Thyroid gland (tissue), 4 donors: ENCODE measurements at regions not wholly inside any gene's neighbourhood (a gene's known extent, or its start where the extent isn't known, plus 50 kb on each side); places are given as distances from the start of the nearest gene placed in this dataset.
"Not testable (repeated sequence)": the region's sequence is repeated elsewhere in the genome, so short reads cannot be mapped to it uniquely, and the experiment has no call there.

Experiments used
- DNase-seq, 2 donors: peaks; one replicate each; pipeline ENCODE4 v3.0.0-alpha.2; 2019
- H3K27ac ChIP-seq, 3 donors: fragments of 200-600 bp; sonication (generic); 1 replicate in 2 of 3; 2 replicates in 1 of 3; pipeline ENCODE4 v1.5.1; 2016 to 2019; ENCODE audit warnings: mild to moderate bottlenecking in 1 of 3, moderate library complexity in 1 of 3
- H3K27me3 ChIP-seq: fragments of 200-600 bp; sonication (generic); one replicate; pipeline ENCODE4 v1.5.1; 2019
- H3K36me3 ChIP-seq, 2 donors: fragments of 200-600 bp; sonication (generic); one replicate each; pipeline ENCODE4 v1.5.1; 2016 to 2019
- H3K4me1 ChIP-seq, 2 donors: fragments of 200-600 bp; sonication (generic); one replicate each; pipeline ENCODE4 v1.5.1; 2017 to 2019
- H3K4me3 ChIP-seq, 3 donors: fragments of 200-600 bp; sonication (generic); replicated peaks in 1 of 3; 1 replicate in 2 of 3; 2 replicates in 1 of 3; pipeline ENCODE4 v1.5.1; 2016; ENCODE audit warnings: mild to moderate bottlenecking in 1 of 3
- H3K9me3 ChIP-seq: fragments of 200-600 bp; sonication (generic); one replicate; pipeline ENCODE4 v1.5.1; 2017
- POLR2A ChIP-seq, 2 donors: fragments of 450-650 bp; IDR thresholded peaks; one replicate each; pipeline ENCODE4 v1.6.1; 2017; ENCODE audit warnings: antibody characterized with exemption in 2 of 2, mild to moderate bottlenecking in 2 of 2, moderate library complexity in 1 of 2
- WGBS, 2 donors: methylation state at CpG; one replicate each; pipeline ENCODE4 v1.1.5; 2017; 5-methylcytosine and 5-hydroxymethylcytosine counted together
- intact Hi-C: fragments of 100-400 bp; cut with DNase I; formaldehyde crosslinking; loops from one replicate; pipeline ENCODE4 v1.15.1; 2023
- TF ChIP-seq, protein P1 (sequence below), 6 experiments: fragments of 200-600 bp in 3 of 6; fragments of 450-650 bp in 3 of 6; sonication (generic) in 3 of 6; IDR thresholded peaks; one replicate each; pipeline ENCODE4 v1.5.1; 2016 to 2019; ENCODE audit warnings: antibody characterized with exemption in 6 of 6, mild to moderate bottlenecking in 2 of 6, inconsistent platforms in 1 of 6, moderate library complexity in 1 of 6

DNA sequence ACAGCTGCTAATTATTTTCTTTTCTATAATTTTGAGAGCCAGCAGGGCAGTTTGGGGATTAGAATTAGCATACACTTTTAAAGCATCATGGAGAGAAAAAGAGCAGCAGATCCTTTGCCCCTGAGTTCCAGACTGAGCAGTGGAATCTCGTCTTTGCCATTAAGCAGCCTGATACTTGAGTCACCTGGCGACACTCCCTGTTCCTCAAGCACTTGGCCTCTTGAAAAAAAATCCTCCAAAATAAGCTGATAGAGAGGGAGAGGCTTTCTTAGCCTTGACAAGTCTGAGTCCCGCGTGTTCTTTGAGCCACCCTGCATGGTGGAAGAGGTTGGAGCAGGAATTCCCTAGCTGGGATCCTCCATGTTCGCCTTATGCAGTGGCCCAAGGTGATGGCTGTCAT, 398.3 kb downstream of the IRX2 start:
- no peaks in the 10 kb centered on the region for H3K9me3 ChIP-seq
- 41 to 51% methylated on average over 5 of the region's 5 CpGs for WGBS, 2 donors
- no peak overlapping the region for H3K27ac ChIP-seq
- H3K36me3 ChIP-seq: no peaks in the 10 kb centered on the region
- no peak overlapping the region for H3K4me3 ChIP-seq
- DNase-seq: no peak
- H3K4me1 ChIP-seq: no peaks in the 10 kb centered on the region
- H3K27me3 ChIP-seq: no peaks in the 10 kb centered on the region
- TF ChIP-seq, protein P1, sequence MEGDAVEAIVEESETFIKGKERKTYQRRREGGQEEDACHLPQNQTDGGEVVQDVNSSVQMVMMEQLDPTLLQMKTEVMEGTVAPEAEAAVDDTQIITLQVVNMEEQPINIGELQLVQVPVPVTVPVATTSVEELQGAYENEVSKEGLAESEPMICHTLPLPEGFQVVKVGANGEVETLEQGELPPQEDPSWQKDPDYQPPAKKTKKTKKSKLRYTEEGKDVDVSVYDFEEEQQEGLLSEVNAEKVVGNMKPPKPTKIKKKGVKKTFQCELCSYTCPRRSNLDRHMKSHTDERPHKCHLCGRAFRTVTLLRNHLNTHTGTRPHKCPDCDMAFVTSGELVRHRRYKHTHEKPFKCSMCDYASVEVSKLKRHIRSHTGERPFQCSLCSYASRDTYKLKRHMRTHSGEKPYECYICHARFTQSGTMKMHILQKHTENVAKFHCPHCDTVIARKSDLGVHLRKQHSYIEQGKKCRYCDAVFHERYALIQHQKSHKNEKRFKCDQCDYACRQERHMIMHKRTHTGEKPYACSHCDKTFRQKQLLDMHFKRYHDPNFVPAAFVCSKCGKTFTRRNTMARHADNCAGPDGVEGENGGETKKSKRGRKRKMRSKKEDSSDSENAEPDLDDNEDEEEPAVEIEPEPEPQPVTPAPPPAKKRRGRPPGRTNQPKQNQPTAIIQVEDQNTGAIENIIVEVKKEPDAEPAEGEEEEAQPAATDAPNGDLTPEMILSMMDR (IDR thresholded peaks at IDR 0.05): no peak
- intact Hi-C loops: no loop called here

DNA sequence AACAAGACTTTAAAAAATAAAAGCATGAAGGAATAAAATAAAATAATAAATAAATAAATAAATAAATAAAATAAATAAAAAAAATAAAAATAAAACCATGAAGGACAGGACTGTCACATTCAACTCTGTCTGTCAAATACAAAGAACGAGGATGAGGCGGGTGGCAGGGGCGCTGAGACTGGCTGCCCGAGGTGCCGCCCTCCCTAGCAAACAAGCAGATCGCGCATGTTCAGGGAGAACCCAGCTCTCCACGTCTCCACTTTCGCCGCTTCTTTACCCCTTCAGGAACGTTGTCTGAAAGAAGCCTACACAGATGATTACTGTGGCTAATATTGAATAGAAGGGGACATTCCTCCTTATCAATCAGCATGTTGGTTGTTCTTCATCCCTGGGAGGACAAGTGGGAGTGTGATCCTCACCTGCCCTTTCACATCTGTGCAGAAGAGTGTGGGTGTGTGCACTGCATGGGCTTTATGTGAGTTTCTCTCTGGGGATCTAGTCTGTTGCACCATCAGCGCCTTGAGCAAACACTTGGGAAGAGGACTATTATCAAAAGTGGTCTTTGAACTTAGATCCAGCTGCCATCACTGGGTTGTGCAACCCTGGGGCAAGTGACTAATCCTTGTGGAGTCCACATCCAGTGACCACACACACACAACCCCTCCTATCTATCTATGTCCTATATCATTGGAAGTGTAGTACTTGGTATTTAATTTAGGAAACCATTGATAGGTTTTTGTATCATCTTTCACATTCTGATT, 399.2 kb downstream of the IRX2 start:
- 85 to 87% methylated on average over 12 of the region's 12 CpGs for WGBS, 2 donors
- Histone ChIP-seq H3K27me3 (no peaks in the 10 kb centered on the region), H3K4me1 (no peaks in the 10 kb centered on the region), H3K36me3 (no peaks in the 10 kb centered on the region), H3K9me3 (no peaks in the 10 kb centered on the region), H3K27ac (no peak overlapping the region), H3K4me3 (no peak overlapping the region)
- no peak for DNase-seq
- intact Hi-C loops: no loop called here
- TF ChIP-seq, protein P1 (IDR thresholded peaks at IDR 0.05): no peak
- TF ChIP-seq POLR2A (IDR thresholded peaks at IDR 0.05): no peak

DNA sequence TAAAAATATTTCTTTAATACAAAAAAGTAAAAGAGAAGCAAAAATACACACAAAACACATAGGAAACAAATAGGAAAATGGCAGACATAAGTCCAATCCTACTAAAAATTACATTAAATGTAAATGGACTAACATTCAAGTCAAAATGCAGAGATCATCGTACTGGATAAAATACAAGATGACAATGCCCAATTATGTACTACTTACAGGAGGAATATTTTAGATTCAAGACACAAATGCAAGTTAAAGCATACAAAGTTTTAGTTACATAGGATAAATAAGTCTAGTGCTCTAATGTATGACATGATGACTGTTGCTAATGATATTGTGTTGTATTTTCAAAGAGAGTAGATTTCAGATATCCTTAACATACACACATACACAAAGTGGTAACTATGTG, 401.7 kb downstream of the IRX2 start:
- H3K9me3 ChIP-seq, H3K27me3 ChIP-seq, intact Hi-C loops, H3K4me3 ChIP-seq, H3K36me3 ChIP-seq, H3K27ac ChIP-seq, DNase-seq, H3K4me1 ChIP-seq: not testable (repeated sequence)
- WGBS, 2 donors: 93 to 98% methylated on average over 1 of the region's 1 CpG

DNA sequence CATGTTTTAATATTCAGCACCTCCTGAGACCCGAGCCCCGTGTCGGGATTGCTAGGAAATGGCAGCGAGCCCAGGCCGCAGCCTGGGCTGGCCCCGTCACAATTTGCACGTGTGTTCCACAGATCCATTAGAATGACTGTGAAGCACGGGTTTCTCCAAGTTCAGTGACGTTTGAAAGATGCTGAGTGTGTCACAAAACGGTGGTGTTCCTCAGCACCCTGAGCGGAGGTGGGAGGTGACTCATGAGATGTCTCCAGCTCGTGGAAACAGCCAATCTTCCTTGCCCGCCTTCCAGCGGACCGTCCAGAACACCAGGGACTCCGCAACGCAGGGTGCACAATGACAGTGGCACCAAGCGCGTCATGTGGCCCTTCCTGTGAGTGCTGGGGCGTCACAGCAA, 412.8 kb downstream of the IRX2 start:
- Histone ChIP-seq H3K36me3 (no peaks in the 10 kb centered on the region), H3K27ac (no peak overlapping the region), H3K9me3 (no peaks in the 10 kb centered on the region), H3K4me3 (no peak overlapping the region), H3K27me3 (no peaks in the 10 kb centered on the region), H3K4me1 (no peaks in the 10 kb centered on the region)
- DNase-seq: no peak
- TF ChIP-seq, protein P1 (IDR thresholded peaks at IDR 0.05): no peak
- TF ChIP-seq POLR2A (IDR thresholded peaks at IDR 0.05): no peak
- intact Hi-C loops: no loop called here
- 82 to 84% methylated on average over 19 to 20 of the region's 20 CpGs for WGBS, 2 donors

DNA sequence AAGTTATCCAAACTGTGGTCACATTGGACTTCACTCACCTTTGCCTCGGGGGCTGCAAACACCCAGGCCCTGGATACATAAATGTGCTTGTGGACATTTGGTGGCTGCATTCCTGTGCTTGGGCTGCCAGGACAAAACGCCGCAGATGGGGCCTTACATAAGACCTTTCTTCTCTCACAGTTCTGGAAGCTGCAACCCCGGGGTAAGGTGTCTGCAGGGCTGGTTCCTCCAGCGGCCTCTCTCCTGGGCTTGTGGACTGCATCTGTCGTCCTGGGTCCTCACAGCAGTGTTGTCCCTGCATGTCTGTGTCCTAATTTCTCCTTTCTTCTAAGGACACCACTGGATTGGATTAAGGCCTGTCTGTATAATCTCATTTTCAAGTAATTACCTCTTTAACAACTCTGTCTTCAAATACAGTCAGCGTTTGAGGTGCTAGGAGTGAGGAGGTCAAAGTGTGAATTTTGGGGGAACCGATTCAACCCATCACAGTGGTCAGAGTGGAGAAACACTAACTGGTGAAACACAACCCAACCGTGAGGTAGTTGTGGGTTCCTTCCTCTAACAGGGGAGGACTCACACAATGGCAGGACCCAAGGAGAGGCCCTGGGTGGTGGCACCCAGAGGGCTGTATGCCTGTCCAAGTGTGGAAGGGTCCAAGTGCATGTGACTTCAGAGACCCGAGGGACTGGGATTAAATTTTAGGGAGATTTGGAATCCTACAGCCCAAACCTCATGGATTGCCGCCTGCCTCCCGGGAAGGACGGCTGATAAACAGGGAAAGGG, 415.6 kb downstream of the IRX2 start:
- TF ChIP-seq, protein P1 (IDR thresholded peaks at IDR 0.05): no peak
- no peak for TF ChIP-seq POLR2A (IDR thresholded peaks at IDR 0.05)
- Histone ChIP-seq H3K36me3 (no peaks in the 10 kb centered on the region), H3K27me3 (no peaks in the 10 kb centered on the region), H3K27ac (no peak overlapping the region), H3K4me3 (no peak overlapping the region), H3K9me3 (no peaks in the 10 kb centered on the region), H3K4me1 (no peaks in the 10 kb centered on the region)
- no peak for DNase-seq
- 81% methylated on average over 12 to 13 of the region's 13 CpGs for WGBS, 2 donors
- intact Hi-C loops: no loop called here
